PFSK-1 (cell line): ENCODE measurements at regions not wholly inside any gene's neighbourhood (a gene's known extent, or its start where the extent isn't known, plus 50 kb on each side); places are given as distances from the start of the nearest gene placed in this dataset.

Source experiments
- FOXP2 ChIP-seq: optimal IDR thresholded peaks from 2 replicates; pipeline ENCODE3; 2011; ENCODE audit warnings: borderline replicate concordance, control low read depth, inconsistent platforms; ENCODE audit not compliant: insufficient read depth; ENCODE audit errors: extremely low read length, extremely low read depth
- POLR2AphosphoS5 ChIP-seq: IDR thresholded peaks from 2 replicates; pipeline ENCODE4 v1.6.1; 2012; ENCODE audit warnings: low read depth, mild to moderate bottlenecking, control low read depth, low read length, moderate library complexity
- SIN3A ChIP-seq: IDR thresholded peaks from 2 replicates; pipeline ENCODE4 v1.6.1; 2012; ENCODE audit warnings: mild to moderate bottlenecking, low read length, moderate library complexity, borderline replicate concordance; ENCODE audit not compliant: insufficient read depth
- TAF1 ChIP-seq: IDR thresholded peaks from 2 replicates; pipeline ENCODE4 v1.6.1; 2012; ENCODE audit warnings: low read length, control low read depth, borderline replicate concordance; ENCODE audit not compliant: insufficient read depth
- TF ChIP-seq, protein P1 (sequence below), 2 experiments: IDR thresholded peaks; 2 replicates each; pipeline versions ENCODE4 v1.6.1 to v1.8.0; 2011 to 2012; ENCODE audit warnings: low read depth in 2 of 2, low read length in 2 of 2, control low read depth in 1 of 2, inconsistent platforms in 1 of 2, mild to moderate bottlenecking in 1 of 2, moderate library complexity in 1 of 2; ENCODE audit not compliant: insufficient read depth in 1 of 2

- TF ChIP-seq, protein P1, sequence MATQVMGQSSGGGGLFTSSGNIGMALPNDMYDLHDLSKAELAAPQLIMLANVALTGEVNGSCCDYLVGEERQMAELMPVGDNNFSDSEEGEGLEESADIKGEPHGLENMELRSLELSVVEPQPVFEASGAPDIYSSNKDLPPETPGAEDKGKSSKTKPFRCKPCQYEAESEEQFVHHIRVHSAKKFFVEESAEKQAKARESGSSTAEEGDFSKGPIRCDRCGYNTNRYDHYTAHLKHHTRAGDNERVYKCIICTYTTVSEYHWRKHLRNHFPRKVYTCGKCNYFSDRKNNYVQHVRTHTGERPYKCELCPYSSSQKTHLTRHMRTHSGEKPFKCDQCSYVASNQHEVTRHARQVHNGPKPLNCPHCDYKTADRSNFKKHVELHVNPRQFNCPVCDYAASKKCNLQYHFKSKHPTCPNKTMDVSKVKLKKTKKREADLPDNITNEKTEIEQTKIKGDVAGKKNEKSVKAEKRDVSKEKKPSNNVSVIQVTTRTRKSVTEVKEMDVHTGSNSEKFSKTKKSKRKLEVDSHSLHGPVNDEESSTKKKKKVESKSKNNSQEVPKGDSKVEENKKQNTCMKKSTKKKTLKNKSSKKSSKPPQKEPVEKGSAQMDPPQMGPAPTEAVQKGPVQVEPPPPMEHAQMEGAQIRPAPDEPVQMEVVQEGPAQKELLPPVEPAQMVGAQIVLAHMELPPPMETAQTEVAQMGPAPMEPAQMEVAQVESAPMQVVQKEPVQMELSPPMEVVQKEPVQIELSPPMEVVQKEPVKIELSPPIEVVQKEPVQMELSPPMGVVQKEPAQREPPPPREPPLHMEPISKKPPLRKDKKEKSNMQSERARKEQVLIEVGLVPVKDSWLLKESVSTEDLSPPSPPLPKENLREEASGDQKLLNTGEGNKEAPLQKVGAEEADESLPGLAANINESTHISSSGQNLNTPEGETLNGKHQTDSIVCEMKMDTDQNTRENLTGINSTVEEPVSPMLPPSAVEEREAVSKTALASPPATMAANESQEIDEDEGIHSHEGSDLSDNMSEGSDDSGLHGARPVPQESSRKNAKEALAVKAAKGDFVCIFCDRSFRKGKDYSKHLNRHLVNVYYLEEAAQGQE (IDR thresholded peaks at IDR 0.05; ENCODE audit: insufficient read depth in 1 of 2, low read depth in 2 of 2, low read length in 2 of 2), result no peak
- TF ChIP-seq FOXP2, result no peak
- no peak for TF ChIP-seq TAF1
- TF ChIP-seq SIN3A, result no peak
- TF ChIP-seq POLR2AphosphoS5, result no peak
Observed at GRCh38 chr12:105803292-105803691, 335.5 kb downstream of the NUAK1 start.

DNA sequence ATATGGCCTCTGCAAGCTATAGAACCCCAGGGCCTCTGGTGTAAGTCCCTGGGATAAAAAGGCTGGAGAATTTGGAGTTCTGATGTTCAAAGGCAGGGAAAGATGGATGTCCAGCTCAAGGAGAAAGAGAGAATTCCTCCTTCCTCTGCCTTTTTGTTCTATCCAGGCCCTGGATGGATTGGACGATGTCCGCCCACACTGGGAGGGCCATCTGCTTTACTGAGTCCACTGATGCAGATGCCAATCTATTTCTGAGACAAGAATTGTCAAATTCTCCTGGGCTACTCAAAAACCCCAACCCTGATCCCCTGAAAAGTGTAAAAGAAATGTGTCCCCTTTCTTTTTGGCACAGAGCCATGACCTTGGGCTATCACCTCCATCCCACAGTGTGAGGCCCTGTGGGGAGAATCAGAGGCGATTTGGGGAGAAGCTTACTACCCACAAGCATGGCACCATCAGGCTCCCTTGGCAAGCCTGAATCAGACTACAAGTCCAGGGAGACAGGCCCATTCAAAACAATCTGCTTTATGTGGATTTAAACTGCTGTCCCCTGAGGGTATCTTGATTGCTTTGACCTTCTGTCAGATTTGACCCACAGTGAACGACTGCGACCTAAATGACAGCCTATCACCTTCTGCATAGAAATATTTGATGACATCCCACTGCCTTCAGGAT lies 334.0 kb downstream of the NUAK1 start:
- TF ChIP-seq SIN3A, result no peak

DNA sequence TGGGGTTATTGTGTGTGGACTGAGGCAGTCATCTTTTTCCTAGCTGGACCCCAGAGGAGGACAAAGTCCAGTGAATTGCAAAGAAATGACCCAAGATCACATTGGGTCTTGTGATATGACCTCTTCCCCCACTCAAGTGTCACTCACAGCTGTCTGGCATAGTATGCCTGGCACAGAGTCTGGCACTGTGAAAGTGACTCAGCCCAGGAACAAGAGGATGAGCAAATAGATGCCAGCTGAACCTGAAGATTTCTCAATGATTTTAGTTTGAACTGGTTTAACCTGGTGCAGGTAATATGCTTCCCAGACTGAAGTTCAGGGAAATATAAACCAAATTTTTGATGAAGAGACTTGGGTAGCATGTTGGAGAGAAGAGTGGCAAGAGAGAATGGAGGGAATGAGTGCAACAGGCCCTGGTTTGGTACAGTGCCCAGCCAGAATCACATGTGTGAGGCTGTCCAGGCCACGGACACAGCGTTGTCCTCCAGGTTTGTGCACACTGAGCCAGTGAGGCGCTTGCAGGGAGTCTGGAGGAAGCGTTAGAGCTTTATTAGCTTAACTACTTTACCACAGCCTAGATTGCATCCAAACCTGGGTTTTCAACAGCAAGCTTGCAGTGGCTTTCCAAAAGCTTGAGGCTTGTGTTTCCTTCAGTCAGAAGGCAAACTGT lies 332.9 kb downstream of the NUAK1 start:
- no peak for TF ChIP-seq TAF1
- TF ChIP-seq FOXP2, result no peak
- no peak for TF ChIP-seq POLR2AphosphoS5
- TF ChIP-seq, protein P1 (IDR thresholded peaks at IDR 0.05; ENCODE audit: insufficient read depth in 1 of 2, low read depth in 2 of 2, low read length in 2 of 2), result no peak
- TF ChIP-seq SIN3A, result no peak

DNA sequence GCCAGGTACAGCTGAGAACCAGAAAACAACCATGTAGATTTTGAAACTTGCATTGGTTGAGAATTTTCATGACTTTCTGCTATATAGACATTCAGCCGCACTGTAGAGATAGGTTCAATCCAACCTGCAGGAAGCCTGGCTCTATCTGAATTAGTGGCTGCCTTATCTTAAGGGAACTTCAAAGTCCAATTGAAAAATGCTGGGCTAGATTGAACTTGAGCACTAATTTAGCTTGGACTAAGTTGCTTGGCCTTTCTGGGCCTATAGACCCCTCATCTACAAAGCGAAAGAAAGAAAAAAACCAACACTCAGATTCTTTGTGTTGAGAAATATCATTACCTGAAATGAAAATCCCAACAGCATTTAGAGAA lies 332.4 kb downstream of the NUAK1 start:
- TF ChIP-seq TAF1, result no peak
- no peak for TF ChIP-seq SIN3A
- no peak for TF ChIP-seq FOXP2
- TF ChIP-seq POLR2AphosphoS5, result no peak
- TF ChIP-seq, protein P1 (IDR thresholded peaks at IDR 0.05; ENCODE audit: insufficient read depth in 1 of 2, low read depth in 2 of 2, low read length in 2 of 2), result no peak

GRCh38 chr12:105812366-105812765 lies 326.4 kb downstream of the NUAK1 start:
- TF ChIP-seq, protein P1 (IDR thresholded peaks at IDR 0.05; ENCODE audit: insufficient read depth in 1 of 2, low read depth in 2 of 2, low read length in 2 of 2), result no peak
- TF ChIP-seq SIN3A, result no peak
- TF ChIP-seq FOXP2, result no peak
- no peak for TF ChIP-seq TAF1
- no peak for TF ChIP-seq POLR2AphosphoS5
